GM12864 (cell line): ENCODE measurements at regions not wholly inside any gene's neighbourhood (a gene's known extent, or its start where the extent isn't known, plus 50 kb on each side); places are given as distances from the start of the nearest gene placed in this dataset.
"Not testable (repeated sequence)": the region's sequence is repeated elsewhere in the genome, so short reads cannot be mapped to it uniquely, and the experiment has no call there.

Source experiments
- DNase-seq: peaks from one replicate; pipeline ENCODE4 v3.0.0-alpha.2; 2011; ENCODE audit warnings: low read depth
- H3K4me3 ChIP-seq: 2 replicates; pipeline ENCODE4 v1.5.1; 2011; ENCODE audit warnings: mild to moderate bottlenecking, low read depth, low read length, control low read depth

DNA sequence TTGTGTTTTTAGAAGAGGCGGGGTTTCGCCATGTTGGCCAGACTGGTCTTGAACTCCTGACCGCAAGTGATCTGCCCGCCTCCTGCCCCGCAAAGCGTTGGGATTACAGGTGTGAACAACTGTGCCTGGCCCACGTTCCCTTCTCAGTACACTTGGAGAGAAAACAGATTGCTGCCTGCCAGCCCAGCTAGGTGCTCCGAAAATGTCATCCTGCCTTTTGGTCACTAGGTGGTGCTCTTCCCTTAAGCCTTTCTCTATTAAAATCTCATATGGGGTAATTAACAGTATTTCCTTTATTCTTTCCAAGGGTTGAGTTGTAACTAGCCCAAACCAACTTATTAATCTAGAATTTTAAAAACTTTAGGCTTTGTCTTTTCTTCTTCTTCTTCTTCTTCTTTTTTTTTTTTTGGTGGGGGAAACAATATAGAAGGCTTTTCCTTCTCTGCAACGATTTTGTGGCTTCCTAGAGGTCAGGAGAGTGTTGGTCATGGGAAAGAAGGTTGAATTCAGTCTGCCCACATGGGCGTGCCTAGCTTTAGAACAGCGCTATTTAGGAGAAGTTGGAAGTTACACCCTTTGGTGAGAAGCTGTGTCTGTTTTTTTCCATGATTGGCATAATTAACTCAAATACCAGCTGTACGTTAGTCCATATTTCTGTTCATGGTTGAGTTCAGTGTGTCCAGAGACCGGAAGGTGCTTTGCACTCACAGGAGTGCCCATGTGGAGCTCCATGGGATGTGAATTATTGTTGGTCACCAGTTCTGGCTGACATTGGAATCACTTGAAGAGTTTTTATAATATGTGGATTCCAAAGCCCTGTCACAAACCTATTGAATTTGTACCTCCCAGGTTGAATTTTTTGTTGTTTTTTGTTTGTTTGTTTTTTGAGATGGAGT is 110.1 kb downstream of the LAT start:
- H3K4me3 ChIP-seq, DNase-seq: not testable (repeated sequence)

DNA sequence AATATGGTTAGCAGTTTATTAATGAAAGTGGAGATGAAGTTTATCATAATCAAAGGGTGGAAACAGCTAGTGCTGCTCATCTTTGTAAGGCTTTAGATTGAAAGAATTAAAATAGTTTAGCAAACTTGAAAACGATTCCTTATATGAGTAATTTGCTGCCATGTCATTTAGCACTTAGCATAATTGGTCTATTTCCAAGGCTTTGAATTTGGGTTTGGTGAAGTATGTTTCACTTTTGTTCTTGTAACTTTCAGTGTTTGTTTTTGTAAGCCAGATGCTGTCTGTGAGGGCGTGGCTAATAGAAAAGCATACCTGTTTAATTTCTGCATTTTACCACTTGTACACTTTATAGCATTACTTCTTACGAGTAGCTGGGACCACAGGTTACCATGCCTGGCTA is 109.5 kb downstream of the LAT start:
- not testable (repeated sequence) for H3K4me3 ChIP-seq, DNase-seq

DNA sequence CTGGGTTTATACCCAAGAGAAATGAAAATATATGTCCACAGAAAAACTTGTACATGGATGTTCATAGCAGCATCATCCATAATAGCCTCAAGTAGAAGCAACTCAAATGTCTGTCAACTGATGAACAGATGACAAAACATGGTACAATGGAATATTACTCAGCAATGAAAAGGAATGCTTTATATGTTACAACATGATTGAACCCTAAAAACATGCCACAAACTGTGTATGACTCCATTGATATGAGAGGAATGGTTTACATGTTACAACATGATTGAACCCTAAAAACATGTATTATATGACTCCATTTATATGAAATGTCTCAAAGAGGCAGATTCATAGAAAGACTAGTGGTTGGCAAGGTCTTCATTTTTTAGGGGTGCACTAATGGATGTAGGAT is 104.8 kb downstream of the LAT start:
- H3K4me3 ChIP-seq, result not testable (repeated sequence)

DNA sequence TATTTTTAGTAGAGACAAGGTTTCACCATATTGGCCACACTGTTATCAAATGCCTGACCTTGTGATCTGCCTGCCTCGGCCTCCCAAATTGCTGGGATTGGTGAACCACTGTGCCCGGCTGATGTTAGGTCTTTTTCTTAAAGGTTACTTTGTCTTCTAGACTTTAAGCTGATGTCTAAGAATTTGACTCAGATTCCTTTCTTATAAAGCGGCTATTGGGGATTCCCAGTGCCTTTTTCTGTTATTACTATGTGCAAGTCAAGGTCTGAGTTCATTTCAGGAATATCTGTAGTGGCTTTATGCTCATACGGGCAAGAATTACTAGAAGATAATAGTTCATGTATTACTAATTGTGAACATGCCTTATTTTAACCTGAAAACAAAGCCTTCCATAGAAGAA is 102.8 kb downstream of the LAT start:
- H3K4me3 ChIP-seq, DNase-seq: not testable (repeated sequence)

More for the DNA sequence above, 104.8 kb downstream of the LAT start:
- DNase-seq, result not testable (repeated sequence)

DNA sequence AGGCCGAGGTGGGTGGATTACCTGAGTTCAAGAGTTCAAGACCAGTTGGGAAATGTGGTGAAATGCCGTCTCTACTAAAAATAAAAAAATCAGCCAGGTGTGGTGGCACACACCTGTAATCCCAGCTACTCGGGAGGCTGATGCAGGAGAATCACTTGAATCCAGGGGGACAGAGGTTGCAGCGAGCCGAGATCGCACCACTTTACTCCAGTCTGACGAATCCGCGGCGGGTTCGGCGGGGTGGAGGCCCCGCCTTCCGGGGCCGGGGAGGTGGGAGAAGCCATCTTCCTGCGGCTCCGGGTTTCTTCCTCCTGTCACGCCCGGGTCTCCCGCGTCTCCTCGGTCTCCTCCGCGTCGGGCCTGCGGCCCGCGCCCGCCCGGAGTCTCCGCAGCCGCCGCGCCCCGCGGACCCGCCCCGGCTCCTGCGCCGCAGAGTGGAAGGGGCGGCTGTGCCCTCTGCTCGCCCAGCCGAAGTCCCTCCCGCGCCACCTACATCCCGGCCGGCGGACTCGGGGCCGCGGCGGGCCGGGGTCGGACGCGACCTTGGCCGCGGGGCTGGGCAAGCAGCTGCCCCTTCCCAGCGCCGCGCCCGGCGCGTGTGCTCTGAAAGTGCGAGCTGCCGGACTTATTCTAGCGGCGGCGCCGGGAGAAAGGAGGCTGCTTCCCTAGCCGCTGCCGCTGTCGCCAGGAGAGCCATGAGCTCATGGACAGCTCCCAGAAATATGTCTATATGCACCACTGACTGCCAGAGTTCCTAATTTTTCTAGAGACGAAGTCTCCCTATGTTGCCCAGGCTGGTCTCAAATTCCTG is 97.2 kb downstream of the LAT start:
- DNase-seq, H3K4me3 ChIP-seq: not testable (repeated sequence)

DNA sequence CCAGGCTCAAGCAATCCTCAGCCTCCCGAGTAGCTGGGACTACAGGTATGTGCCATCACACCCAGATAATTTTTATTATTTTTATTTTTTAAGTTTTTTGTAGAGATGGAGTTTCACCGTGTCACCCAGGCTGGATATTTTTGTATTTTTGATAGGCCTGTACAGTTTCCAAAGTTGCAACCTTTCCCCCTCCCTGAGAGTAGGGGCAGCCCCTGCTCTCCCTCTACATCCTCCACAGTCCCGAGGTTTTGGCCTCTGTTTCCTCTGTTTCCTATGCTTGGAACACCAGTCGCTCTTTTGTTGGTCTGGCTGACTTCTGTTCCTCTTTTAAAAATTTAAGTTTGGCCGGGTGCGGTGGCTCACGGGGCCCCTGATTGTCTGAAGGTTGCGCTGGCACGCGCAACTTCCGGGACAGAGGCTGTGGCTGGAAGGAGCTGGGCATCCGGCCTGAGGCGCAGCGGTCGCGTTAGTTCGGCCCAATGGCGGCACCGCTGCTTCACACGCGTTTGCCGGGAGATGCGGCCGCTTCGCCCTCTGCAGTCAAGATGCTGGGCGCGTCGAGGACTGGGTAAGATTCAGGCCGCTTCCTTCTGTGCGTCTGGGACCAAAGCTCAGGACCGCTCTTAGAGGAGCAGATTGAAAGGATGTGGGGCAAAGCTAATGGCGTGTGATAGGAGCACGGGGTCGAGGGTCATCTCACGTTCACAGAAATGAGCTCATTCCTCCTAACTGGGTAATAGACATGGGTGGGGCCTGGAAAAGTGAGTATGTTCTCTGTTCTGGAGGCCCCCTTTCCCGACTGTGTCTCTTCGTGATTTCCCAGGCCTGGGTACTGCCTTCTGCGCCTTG is 89.9 kb downstream of the LAT start:
- DNase-seq, result not testable (repeated sequence)
- peak overlapping the region; percentile 63 for H3K4me3 ChIP-seq

DNA sequence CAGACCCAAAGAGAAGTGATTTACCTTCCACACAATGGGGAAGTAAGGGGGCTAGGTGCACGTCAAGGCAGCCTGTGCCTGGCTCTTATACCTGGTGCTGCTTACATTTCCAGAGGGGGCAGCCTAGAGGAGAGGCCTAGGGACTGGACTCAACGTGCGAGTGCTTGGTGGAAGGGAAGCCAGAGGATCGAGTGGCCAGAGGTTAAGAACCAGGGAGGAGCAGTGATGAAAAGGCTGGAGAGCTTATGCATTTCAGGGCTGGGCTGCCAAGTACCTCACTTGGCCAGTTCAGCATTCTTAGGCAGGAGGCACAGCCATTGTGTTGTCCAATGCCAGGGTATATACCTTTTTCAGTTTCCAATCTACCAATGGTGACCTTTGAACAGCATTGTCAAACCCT is 77.4 kb downstream of the LAT start:
- H3K4me3 ChIP-seq, DNase-seq: not testable (repeated sequence)

DNA sequence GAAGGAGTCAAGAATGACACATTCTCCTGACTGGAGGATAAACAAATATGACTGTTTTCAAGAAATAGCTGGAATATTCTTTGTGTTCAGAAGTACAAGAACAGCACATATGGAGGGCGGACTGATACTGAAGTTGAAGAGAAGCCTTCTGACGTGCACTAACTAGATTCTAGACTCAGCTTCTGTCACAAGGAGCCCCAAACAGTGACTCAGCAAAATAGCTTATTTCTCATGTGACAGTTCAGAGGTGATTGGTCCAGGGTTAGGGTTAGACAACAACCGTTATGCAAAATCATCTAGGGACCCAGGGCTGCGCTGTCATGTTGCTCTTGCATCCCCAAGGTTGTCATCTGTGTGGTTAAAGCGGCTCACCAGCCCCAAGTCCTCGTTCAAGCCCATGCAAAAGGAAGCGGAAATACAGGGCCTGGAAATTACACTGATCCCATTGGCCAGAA is 76.6 kb downstream of the LAT start:
- H3K4me3 ChIP-seq, DNase-seq: not testable (repeated sequence)

DNA sequence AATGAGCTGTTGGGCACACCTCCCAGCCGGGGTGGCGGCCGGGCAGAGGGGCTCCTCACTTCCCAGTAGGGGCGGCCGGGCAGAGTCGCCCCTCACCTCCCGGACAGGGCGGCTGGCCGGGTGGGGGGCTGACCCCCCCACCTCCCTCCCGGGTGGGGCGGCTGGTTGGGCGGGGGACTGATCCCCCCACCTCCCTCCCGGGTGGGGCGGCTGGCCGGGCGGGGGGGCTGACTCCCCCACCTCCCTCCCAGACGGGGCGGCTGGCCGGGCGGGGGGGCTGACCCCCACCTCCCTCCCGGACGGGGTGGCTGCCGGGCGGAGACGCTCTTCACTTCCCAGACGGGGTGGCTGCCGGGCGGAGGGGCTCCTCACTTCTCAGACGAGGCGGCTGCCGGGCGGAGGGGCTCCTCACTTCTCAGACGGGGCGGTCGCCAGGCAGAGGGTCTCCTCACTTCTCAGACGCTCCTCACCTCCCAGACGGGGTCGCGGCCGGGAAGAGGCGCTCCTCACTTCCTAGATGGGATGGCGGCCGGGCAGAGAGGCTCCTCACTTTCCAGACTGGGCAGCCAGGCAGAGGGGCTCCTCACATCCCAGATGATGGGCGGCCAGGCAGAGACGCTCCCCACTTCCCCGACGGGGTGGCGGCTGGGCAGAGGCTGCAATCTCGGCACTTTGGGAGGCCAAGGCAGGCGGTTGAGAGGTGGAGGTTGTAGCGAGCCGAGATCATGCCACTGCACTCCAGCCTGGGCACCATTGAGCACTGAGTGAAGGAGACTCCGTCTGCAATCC is 75.4 kb downstream of the LAT start:
- H3K4me3 ChIP-seq, DNase-seq: not testable (repeated sequence)

DNA sequence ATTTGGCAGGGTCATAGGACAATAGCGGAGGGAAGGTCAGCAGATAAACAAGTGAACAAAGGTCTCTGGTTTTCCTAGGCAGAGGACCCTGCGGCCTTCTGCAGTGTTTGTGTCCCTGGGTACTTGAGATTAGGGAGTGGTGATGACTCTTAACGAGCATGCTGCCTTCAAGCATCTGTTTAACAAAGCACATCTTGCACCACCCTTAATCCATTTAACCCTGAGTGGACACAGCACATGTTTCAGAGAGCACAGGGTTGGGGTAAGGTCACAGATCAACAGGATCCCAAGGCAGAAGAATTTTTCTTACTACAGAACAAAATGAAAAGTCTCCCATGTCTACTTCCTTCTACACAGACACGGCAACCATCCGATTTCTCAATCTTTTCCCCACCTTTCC is 74.7 kb downstream of the LAT start:
- not testable (repeated sequence) for DNase-seq, H3K4me3 ChIP-seq
